NCI-H2107 treated with DMSO at 0.1 percent for 48 hours (cell line): ENCODE measurements at regions not wholly inside any gene's neighbourhood (a gene's known extent, or its start where the extent isn't known, plus 50 kb on each side); places are given as distances from the start of the nearest gene placed in this dataset.

Source experiments
- DNase-seq: peaks from one replicate; lab custom pipeline; 2025; ENCODE audit not compliant: unreplicated experiment; lab: John Stamatoyannopoulos, UW

DNA sequence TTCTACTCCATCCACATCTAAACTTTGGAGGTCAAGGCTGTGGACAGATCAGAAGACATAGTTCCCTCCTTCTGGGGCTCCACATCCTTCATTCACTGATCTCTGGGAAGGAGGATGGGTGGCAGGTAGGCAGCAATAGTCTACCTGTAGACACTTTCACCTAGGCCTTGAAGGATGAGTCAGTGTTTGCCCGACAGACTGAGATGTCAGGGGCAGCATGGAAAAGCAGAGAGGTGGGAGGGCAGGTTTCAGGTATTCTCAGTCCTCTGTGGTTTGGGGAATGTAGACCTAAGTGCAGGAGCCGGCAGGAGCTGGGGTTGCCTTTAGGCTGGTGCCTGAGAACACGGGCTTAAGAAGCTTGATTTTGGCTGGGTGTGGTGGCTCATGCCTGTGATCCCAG is 171.9 kb upstream of the ZNF267 start:
- DNase-seq, result no peak

GRCh38 chr16:31702796-31703195 is 170.8 kb upstream of the ZNF267 start:
- DNase-seq, result no peak

DNA sequence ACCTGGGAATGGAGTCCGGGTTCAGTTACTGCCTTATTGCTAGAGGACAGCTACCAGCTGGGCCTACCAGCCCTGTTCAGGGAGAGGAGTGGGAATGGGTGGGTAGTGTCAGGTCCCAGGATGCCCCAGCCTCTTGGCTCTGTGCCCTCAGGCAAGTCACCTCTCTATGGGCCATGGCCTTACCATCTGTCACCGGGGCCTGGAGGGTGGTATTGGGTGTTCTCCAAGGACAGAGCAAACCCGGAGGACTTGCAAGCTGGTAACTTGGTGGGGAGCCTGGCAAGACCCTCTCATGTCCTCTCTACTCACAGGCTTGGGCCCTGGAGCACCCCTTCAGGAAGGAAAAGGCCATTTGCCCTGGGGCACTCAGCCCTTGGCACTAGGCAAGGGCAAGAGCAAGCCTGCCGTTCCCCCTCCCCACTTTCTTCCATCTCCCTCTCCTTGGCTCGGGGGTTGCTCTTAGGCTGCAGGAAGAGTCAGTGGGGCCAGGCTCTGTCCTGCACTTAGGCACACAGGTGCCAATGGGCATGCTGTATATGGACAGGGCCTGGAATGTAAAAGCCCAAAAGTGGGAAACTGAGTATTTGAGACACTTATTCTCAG is 170.0 kb upstream of the ZNF267 start:
- DNase-seq, result no peak

DNA sequence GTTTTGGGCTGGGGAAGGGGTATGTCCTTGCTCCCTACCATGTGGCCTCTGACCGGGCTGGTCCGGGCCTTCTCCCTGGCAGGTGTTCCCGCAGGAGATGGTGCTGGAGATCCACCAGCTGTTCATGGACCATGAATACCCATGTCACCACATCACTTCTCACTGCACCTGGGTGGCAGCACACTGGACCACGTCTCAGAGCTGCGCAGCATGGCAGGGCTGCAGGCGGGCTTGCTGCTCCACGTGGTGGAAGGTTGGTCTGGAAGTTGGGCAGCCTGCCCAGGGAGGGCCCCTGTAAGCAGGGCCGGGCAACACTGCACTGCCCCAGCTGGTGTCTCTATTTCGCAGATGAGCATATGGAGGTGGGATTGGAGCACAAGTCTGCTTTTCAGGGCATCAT is 169.5 kb upstream of the ZNF267 start:
- DNase-seq, result no peak

GRCh38 chr16:31705371-31705770 is 168.2 kb upstream of the ZNF267 start:
- DNase-seq, result no peak

DNA sequence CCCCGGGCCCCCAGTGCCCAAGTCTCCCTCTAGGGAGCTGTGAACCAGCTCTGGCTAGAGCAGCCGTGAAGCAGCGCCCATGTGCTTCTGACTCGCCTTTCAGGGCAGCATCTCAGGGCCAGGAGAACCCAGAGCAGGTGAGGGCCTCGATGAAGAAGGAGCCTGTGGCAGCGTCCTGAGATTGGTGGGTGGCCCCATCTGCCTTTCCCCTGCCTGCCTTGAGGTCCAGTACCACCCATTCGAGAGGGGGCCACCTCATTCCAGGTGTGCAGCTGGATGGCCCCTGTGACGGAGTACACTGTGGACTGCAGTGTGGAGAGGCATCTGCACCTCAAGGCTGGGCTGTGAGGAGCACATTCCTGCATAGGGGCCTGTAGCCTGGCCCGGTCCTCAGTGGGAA is 167.3 kb upstream of the ZNF267 start:
- DNase-seq, result no peak

DNA sequence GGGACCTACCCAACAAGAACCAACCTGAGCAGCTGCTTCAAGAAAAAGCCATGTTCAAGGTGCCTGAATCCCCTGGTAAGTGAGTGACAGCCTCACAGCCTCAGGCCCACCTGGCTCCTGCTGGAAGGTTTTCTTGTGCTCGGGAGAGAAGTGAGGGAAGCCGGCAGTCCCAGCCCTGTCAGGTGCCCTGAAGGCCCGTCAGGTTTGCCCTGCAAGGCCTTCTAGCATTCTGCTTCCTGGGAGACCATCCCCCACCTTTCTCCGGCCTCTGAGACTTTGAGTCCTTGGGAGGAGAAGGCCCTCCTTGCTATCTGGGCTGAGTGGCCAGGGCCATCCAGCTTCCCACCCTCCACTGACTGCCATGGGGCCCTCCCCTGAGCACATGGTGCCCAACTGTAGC is 166.7 kb upstream of the ZNF267 start:
- DNase-seq, result no peak

GRCh38 chr16:31707743-31708335 is 165.8 kb upstream of the ZNF267 start:
- DNase-seq, result no peak

GRCh38 chr16:31708348-31708747 is 165.3 kb upstream of the ZNF267 start:
- no peak for DNase-seq

- DNase-seq, result no peak
These were observed 164.4 kb upstream of the ZNF267 start for GRCh38 chr16:31709181-31709580.

DNA sequence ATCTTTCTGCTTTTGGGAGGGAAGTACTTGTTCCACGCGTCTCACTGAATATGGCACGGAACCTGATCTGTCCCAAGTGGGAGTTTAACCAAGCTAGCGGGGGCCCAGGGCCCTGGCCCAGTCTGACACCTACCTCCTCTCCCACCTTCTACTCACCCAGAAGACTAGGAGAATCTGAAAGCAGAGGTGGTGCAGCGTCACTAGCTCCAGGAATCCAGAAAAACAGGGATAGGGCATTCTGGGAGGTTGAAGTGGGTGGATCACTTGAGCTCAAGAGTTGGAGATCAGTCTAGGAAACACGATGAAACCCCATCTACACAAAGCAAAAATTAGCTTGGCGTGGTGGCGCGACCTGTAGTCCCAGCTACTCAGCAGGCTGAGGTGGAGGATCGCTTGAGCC is 163.5 kb upstream of the ZNF267 start:
- DNase-seq, result no peak

DNA sequence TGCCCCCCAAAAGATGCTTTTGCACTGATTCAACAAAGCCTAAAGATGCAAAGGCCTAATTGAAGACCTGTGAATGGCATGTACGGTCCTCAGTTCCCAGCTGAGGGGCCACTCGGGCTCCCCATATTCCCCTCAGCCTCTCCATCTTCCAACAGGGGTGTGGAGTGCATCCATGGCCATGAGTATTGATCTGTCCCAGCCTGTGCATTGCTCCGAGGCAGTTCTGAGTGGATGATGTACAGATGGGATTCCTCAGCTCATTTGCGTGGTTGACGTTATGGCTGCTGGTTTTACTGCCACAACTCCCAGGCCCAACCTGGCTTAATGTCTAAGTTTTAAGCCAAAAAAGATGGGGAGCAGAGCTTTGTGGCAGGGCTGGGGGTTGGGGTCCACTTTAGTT is 162.7 kb upstream of the ZNF267 start:
- DNase-seq, result no peak

DNA sequence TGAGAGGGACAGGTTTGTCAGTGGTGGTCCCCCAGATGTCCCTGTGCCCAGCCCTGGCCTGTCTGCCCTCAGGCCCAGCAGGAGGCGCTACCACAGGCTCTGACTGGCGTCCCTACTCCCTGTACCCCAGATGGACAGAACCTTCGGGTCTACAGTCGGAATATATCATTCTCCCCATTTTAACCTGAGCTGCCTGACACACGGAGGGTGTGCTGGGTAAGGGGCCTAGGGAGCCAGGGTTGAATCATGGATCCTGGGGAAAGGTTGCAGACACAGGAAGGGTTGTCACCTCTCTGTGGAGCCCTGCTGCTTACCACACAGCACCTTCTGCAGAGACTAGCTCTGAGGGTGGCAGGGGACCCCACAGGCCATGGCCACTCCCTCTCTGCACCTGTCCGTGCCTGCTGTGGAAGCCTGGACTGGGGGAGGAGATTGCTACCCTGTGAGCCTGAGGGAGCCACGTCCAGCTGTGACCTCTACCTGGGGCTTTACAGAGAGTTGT is 162.2 kb upstream of the ZNF267 start:
- no peak for DNase-seq

- no peak for DNase-seq
These were observed 161.5 kb upstream of the ZNF267 start for GRCh38 chr16:31712064-31712540.

- peak; percentile 87 for DNase-seq
These were observed 160.3 kb upstream of the ZNF267 start for GRCh38 chr16:31713071-31713944.

DNA sequence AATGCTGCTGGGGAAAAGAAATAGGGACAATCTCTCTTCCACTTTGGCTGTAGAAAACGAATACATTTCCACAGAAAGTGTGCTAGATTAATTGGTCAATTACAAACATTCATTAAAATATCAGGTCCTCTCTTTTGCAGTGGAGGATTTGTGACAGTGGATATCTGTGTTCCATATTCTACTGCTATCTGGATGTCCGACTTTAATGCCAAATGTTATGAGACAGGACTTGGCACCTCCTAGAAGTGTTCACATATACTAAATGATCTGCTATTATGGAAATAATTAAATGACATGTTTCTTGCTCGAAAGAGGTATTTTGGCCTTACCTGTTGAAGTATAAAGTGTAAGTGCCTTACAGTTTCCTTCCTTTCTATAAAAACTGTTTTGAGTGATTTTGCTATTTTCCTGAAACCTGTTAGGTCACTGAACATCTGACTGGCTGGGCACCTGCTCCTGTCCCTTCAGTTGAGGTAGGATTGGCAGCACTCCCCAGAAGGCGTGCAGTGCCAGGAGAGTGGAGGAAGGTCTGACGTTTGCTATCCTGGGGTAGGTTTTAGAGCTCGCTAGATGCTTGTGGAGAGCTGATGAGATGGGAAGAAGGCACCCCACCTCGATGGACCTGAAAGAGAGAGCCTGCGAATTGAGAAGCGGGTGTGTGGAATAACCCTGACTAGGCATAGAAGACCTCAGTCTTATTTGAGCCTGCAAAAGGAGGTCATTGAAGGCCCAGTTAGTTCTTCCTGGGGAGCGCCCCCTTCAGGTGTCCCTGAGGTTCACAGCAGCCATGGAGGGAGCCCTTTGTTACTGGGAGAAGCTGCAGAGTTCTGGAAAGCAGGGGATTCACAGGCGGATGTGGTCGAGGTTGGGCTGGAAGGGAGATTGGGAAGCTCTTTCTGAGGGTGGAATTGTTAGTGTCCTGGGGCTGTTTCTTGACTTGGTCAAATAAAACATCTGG is 159.4 kb upstream of the ZNF267 start:
- no peak for DNase-seq

- no peak for DNase-seq
These were observed 158.6 kb upstream of the ZNF267 start for GRCh38 chr16:31714903-31715504.

DNA sequence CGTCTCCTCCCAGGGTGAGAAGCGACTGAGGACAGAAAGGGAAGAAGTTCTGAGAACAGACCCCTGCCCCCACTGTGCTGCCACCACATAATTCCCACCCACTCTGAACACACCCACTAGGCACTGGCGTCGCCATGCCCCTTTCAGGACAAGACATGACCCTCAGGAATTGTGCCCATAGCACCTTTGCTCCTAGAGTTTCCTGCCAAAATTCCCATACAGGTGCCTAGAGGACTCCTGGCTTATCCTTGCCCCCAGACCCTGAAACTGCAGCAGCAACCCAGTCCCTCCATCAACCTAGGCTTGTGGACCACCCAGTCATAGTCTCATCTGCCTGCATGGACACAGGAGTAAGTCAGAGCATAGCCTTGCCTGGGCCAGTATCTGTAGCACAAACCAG is 157.7 kb upstream of the ZNF267 start:
- DNase-seq, result no peak

DNA sequence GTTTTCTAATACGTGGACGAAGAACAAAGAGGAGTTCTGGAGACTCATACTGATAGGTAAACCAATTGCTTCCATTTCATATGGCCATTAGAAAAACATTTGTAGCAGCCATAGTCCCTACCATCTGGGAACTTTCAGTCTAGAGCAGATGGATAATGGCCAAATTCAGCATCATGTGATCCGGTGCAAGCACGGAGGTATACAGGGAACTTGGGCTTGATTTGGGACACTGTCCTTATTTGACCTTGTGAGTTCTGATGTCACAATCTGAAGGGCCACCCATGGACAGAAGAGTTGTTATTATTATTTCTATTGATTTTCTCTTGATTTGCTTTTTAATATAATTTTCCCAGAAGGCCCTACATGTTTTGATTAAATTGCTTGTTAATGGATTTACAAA is 154.6 kb upstream of the ZNF267 start:
- DNase-seq, result no peak

GRCh38 chr16:31727553-31727952 is 146.1 kb upstream of the ZNF267 start:
- no peak for DNase-seq
